K562 (cell line): ENCODE measurements at regions not wholly inside any gene's neighbourhood (a gene's known extent, or its start where the extent isn't known, plus 50 kb on each side); places are given as distances from the start of the nearest gene placed in this dataset.

ENCODE experiments used
- ATAC-seq: fragments of 200-7000 bp; cut with Tn5 transposase; 3 replicates; pipeline ENCODE4 v1.9.1; 2020; ENCODE audit warnings: moderate library complexity
- BruUV-seq: library from RNA; stranded (reverse); fragments of 400-500 nt; replicated peaks from 2 replicates; lab custom pipeline; 2021; lab: Mats Ljungman, UMichigan
- CTCF ChIA-PET: fragments of 300-600 bp; formaldehyde crosslinking; extraction: SDS; loops from one replicate; lab custom pipeline; 2021; ENCODE audit warnings: low intra/inter-chr PET ratio; lab: Yijun Ruan, JAX
- POLR2A ChIA-PET: fragments of 300-600, 350-650 bp; sonication (Branson Sonifier 250); formaldehyde crosslinking; extraction: SDS; loops from one replicate; lab custom pipeline; 2021; ENCODE audit warnings: antibody characterized with exemption, inconsistent platforms; lab: Yijun Ruan, JAX
- DNase-seq, 4 experiments: peaks; one replicate each; pipeline versions ENCODE4 v3.0.0 to v3.0.0-alpha.2; 2011 to 2018; ENCODE audit warnings: low spot score in 3 of 4, mixed read lengths in 3 of 4; ENCODE audit errors: extremely low read depth in 1 of 4
- FAIRE-seq: peaks from 2 replicates; lab custom pipeline; 2011; peaks lifted over from hg19 to GRCh38; lab: Jason Lieb, UNC
- H2AFZ ChIP-seq: 2 replicates; pipeline ENCODE4 v1.6.0; 2011; ENCODE audit warnings: low read depth, low read length, control low read depth, inconsistent platforms
- H3K27ac ChIP-seq: fragments of 200-600 bp; 3 replicates; pipeline ENCODE4 v1.8.0; 2011; ENCODE audit warnings: low read depth, mild to moderate bottlenecking, control low read depth, inconsistent platforms, low read length, moderate library complexity, mixed read lengths; ENCODE audit errors: extremely low read depth
- H3K27me3 ChIP-seq, 2 experiments: fragments of 300-600 bp in 1 of 2; 2 replicates in 1 of 2; 3 replicates in 1 of 2; pipeline versions ENCODE4 v1.6.0 to v1.8.0; 2011; ENCODE audit warnings: inconsistent platforms in 2 of 2, low read length in 2 of 2, mild to moderate bottlenecking in 1 of 2, mixed read lengths in 1 of 2, moderate library complexity in 1 of 2; ENCODE audit not compliant: control insufficient read depth in 2 of 2, insufficient read depth in 2 of 2
- H3K36me3 ChIP-seq: fragments of 300-600 bp; 3 replicates; pipeline ENCODE4 v1.8.0; 2011; ENCODE audit warnings: mild to moderate bottlenecking, low read length, inconsistent platforms; ENCODE audit not compliant: control insufficient read depth, insufficient read depth
- H3K4me1 ChIP-seq, 2 experiments: fragments of 200-600 bp in 1 of 2; replicated peaks in 1 of 2; 2 replicates in 1 of 2; 3 replicates in 1 of 2; pipeline versions ENCODE4 v1.5.1 to v1.8.0; 2011; ENCODE audit warnings: inconsistent platforms in 2 of 2, low read length in 2 of 2, mild to moderate bottlenecking in 1 of 2, mixed read lengths in 1 of 2, moderate library complexity in 1 of 2; ENCODE audit not compliant: control insufficient read depth in 2 of 2, insufficient read depth in 2 of 2
- H3K4me2 ChIP-seq: 2 replicates; pipeline ENCODE4 v1.6.1; 2011; ENCODE audit warnings: low read length, control low read depth, inconsistent platforms, mixed read lengths; ENCODE audit not compliant: insufficient read depth
- H3K4me3 ChIP-seq: fragments of 200-600 bp; sonication (generic), shearing (Covaris generic); 2 replicates; pipeline ENCODE4 v1.5.1; 2016; ENCODE audit warnings: control low read depth, inconsistent platforms
- H3K79me2 ChIP-seq: fragments of 200-600 bp; 3 replicates; pipeline ENCODE4 v1.8.0; 2011; ENCODE audit warnings: low read length, inconsistent platforms; ENCODE audit not compliant: control insufficient read depth, insufficient read depth
- H3K9ac ChIP-seq, 2 experiments: 2 replicates each; pipeline versions ENCODE4 v1.6.0 to v1.6.1; 2011; ENCODE audit warnings: low read depth in 2 of 2, low read length in 2 of 2, control low read depth in 1 of 2, inconsistent platforms in 1 of 2, mild to moderate bottlenecking in 1 of 2, mixed read lengths in 1 of 2; ENCODE audit not compliant: insufficient read depth in 1 of 2
- H3K9me1 ChIP-seq: one replicate; pipeline ENCODE4 v1.6.0; 2011; ENCODE audit warnings: inconsistent platforms, mild to moderate bottlenecking, low read length, moderate library complexity; ENCODE audit not compliant: control insufficient read depth, insufficient read depth
- H3K9me3 ChIP-seq: replicated peaks from 2 replicates; pipeline ENCODE4 v1.5.1; 2011; ENCODE audit warnings: low read depth, low read length, inconsistent platforms; ENCODE audit not compliant: control insufficient read depth, insufficient read depth
- H4K20me1 ChIP-seq: replicated peaks from 2 replicates; pipeline ENCODE4 v1.6.1; 2011; ENCODE audit warnings: low read length, inconsistent platforms, mixed read lengths; ENCODE audit not compliant: control insufficient read depth, insufficient read depth
- BRD4 ChIP-seq: fragments of 200-600 bp; sonication (generic); IDR thresholded peaks from 2 replicates; pipeline ENCODE4 v1.6.1; 2017; ENCODE audit warnings: inconsistent platforms
- ELF2 ChIP-seq: fragments of 250-450 bp; sonication (Bioruptor Pico); IDR thresholded peaks from 2 replicates; pipeline ENCODE4 v1.5.0; 2021; ENCODE audit warnings: mild to moderate bottlenecking
- ETV5 ChIP-seq: sonication (generic); formaldehyde crosslinking; IDR thresholded peaks from 2 replicates; pipeline ENCODE4 v1.4.0; 2020; ENCODE audit warnings: low read depth, mild to moderate bottlenecking, missing genetic modification reagents
- IFI16 ChIP-seq: fragments of 250-450 bp; sonication (Bioruptor Pico); IDR thresholded peaks from 2 replicates; pipeline ENCODE4 v2.1.2; 2022; ENCODE audit warnings: mild to moderate bottlenecking, inconsistent platforms
- JUND ChIP-seq, 2 experiments: IDR thresholded peaks; 2 replicates in 1 of 2; 3 replicates in 1 of 2; pipeline ENCODE4 v1.6.1; 2011; ENCODE audit warnings: borderline replicate concordance in 2 of 2, low read depth in 2 of 2, low read length in 2 of 2, improper control_type of control experiment in 1 of 2, missing biosample characterization in 1 of 2, missing genetic modification characterization in 1 of 2, missing genetic modification reagents in 1 of 2
- KAT8 ChIP-seq: fragments of 450-650 bp; IDR thresholded peaks from 2 replicates; pipeline ENCODE4 v1.6.1; 2016; ENCODE audit warnings: low read depth, mild to moderate bottlenecking
- MYBL2 ChIP-seq, 2 experiments: fragments of 450-650 bp in 1 of 2; sonication (generic) in 1 of 2; formaldehyde crosslinking in 1 of 2; IDR thresholded peaks; 2 replicates each; pipeline versions ENCODE4 v1.6.1 to v1.8.1; 2017 to 2022; ENCODE audit warnings: borderline replicate concordance in 1 of 2, inconsistent platforms in 1 of 2, low read depth in 1 of 2, mild to moderate bottlenecking in 1 of 2, missing genetic modification reagents in 1 of 2, moderate library complexity in 1 of 2
- PKNOX1 ChIP-seq: fragments of 450-650 bp; IDR thresholded peaks from 2 replicates; pipeline ENCODE4 v1.6.1; 2016
- POLR2H ChIP-seq: IDR thresholded peaks from 2 replicates; pipeline ENCODE4 v1.6.1; 2016; ENCODE audit warnings: missing genetic modification characterization, low read depth, mild to moderate bottlenecking, control low read depth, missing compliant biosample characterization, moderate library complexity
- RAD51 ChIP-seq: fragments of 450-650 bp; IDR thresholded peaks from 2 replicates; pipeline ENCODE4 v1.7.1; 2016; ENCODE audit warnings: low read depth, mild to moderate bottlenecking, borderline replicate concordance
- SLC30A9 ChIP-seq: fragments of 250-450 bp; sonication (Bioruptor Pico); IDR thresholded peaks from 2 replicates; pipeline ENCODE4 v1.8.0; 2022; ENCODE audit warnings: mild to moderate bottlenecking, moderate library complexity
- TAL1 ChIP-seq: fragments of 450-650 bp; IDR thresholded peaks from 2 replicates; pipeline ENCODE4 v1.6.1; 2016; ENCODE audit warnings: mild to moderate bottlenecking
- ZBTB7A ChIP-seq: IDR thresholded peaks from 2 replicates; pipeline ENCODE4 v1.6.1; 2011; ENCODE audit warnings: low read depth, mild to moderate bottlenecking, low read length, moderate library complexity, borderline replicate concordance; ENCODE audit not compliant: control insufficient read depth
- ZNF449 ChIP-seq: fragments of 250-450 bp; sonication (Bioruptor Pico); IDR thresholded peaks from 2 replicates; pipeline ENCODE4 v1.8.0; 2022; ENCODE audit warnings: moderate library complexity, mild to moderate bottlenecking, inconsistent platforms
- ZNF740 ChIP-seq, 3 experiments: fragments of 200-800 bp in 1 of 3; sonication (Bioruptor generic) in 1 of 3; sonication (generic) in 1 of 3; formaldehyde crosslinking in 1 of 3; IDR thresholded peaks; 2 replicates each; pipeline versions ENCODE4 v1.6.1 to v1.8.0; 2016 to 2022; ENCODE audit warnings: mild to moderate bottlenecking in 2 of 3, missing compliant biosample characterization in 2 of 3, missing genetic modification characterization in 2 of 3, missing genetic modification reagents in 1 of 3
- WGBS: fragments of 100-300 bp; shearing (Covaris generic); methylation state at CpG from one replicate; pipeline ENCODE4 v1.1.6; 2016; ENCODE audit warnings: low coverage, mixed read lengths; ENCODE audit not compliant: insufficient coverage; ENCODE audit errors: missing lambda C conversion rate; 5-methylcytosine and 5-hydroxymethylcytosine counted together
- in situ Hi-C: fragments of 300-500 bp; cut with MboI; formaldehyde crosslinking; loops from 4 replicates; pipeline ENCODE4 v1.15.0; 2018; ENCODE audit warnings: inconsistent platforms, mixed read lengths
- intact Hi-C: fragments of 100-400 bp; cut with micrococcal nuclease; formaldehyde crosslinking; loops from 2 replicates; pipeline ENCODE4 v1.14.2; 2022

GRCh38 chr10:83760142-83760541, 379.2 kb upstream of the GHITM start:
- ATAC-seq = no peak
- H3K27me3 ChIP-seq = no peaks in the 10 kb centered on the region
- no peaks in the 10 kb centered on the region; the same call in 1 of the 2 replicates for H3K9me3 ChIP-seq
- H3K4me3 ChIP-seq = no peak overlapping the region
- H3K36me3 ChIP-seq = no peaks in the 10 kb centered on the region
- intact Hi-C loops = no loop called here
- H3K9ac ChIP-seq = no peak overlapping the region
- H3K9me1 ChIP-seq = no peaks in the 10 kb centered on the region
- no peaks in the 10 kb centered on the region for H4K20me1 ChIP-seq
- CTCF ChIA-PET = no interaction called here
- H3K4me2 ChIP-seq = no peak overlapping the region
- no peak for DNase-seq
- H3K79me2 ChIP-seq = no peaks in the 10 kb centered on the region
- 0% methylated on average over 2 of the region's 2 CpGs for WGBS
- in situ Hi-C loops = no loop called here
- no peak overlapping the region for H2AFZ ChIP-seq
- BruUV-seq = no TSS peak
- H3K27ac ChIP-seq = no peak overlapping the region
- POLR2A ChIA-PET = no interaction called here
- H3K4me1 ChIP-seq = no peaks in the 10 kb centered on the region
- no peak for FAIRE-seq
- TF ChIP-seq IFI16 = no peak
- TF ChIP-seq ZBTB7A = no peak
- no peak for TF ChIP-seq MYBL2 (IDR thresholded peaks at IDR 0.05; ENCODE audit: low read depth)
- TF ChIP-seq MYBL2 (CRISPR knock-in tag; IDR thresholded peaks at IDR 0.05; ENCODE audit: borderline replicate concordance) = no peak
- TF ChIP-seq ZNF449 (CRISPR knock-in tag) = no peak
- no peak for TF ChIP-seq BRD4
- no peak for TF ChIP-seq TAL1
- TF ChIP-seq SLC30A9 (CRISPR knock-in tag) = no peak
- no peak for TF ChIP-seq RAD51
- no peak for TF ChIP-seq POLR2H (tag)
- TF ChIP-seq JUND (IDR thresholded peaks at IDR 0.05; ENCODE audit: borderline replicate concordance, low read depth, low read length) = no peak
- no peak for TF ChIP-seq JUND (tag; IDR thresholded peaks at IDR 0.05; ENCODE audit: borderline replicate concordance, low read depth, low read length)
- no peak for TF ChIP-seq PKNOX1
- TF ChIP-seq ZNF740 (CRISPR knock-in tag; IDR thresholded peaks at IDR 0.05) = no peak
- no peak for TF ChIP-seq ZNF740 (tag; IDR thresholded peaks at IDR 0.05)
- TF ChIP-seq KAT8 = no peak
- no peak for TF ChIP-seq ELF2 (CRISPR knock-in tag)
- TF ChIP-seq ETV5 (CRISPR knock-in tag) = no peak
